ENCODE measurements at regions not wholly inside any gene's neighbourhood (a gene's known extent, or its start where the extent isn't known, plus 50 kb on each side); places are given as distances from the start of the nearest gene placed in this dataset.

DNA sequence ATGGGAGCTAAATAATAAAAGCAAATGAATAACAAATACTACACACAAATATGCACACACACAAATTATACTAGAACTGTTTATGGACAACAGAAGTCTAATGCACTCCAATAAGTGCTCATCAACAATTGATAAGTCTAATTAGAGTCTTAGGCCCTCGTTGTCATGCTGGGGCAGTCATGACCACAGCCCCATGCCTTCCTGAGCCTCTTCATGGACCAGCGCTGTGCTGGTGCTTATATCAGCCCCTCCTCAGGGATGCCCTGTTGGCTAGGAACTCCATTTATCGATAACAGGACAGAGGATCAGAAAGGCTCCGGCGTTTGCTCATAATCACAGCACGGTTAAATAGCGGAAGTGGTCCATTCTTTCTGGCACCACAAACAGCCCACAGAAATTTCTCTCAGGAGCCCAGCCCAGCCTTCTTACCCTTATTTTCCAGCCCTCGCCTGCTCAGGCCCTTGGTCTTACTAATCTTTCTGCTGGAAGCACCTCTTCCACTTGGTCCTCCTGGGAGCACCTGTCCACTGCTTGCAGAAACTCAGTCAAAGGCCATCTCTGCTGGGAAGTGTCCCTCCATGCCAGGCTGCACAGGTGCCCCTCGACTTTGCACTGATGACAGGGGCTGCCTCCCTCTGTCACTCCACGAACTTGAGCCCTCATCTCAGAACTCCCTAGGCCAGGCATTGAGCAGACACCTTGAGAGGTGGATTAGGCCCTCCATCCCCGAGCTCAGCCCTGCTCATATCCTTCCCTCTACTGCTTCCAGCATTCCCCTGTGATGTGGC lies 500.2 kb upstream of the HS6ST1 start:
- no peak for TF ChIP-seq POLR2A (IDR thresholded peaks at IDR 0.05)
- TF ChIP-seq, protein P1, sequence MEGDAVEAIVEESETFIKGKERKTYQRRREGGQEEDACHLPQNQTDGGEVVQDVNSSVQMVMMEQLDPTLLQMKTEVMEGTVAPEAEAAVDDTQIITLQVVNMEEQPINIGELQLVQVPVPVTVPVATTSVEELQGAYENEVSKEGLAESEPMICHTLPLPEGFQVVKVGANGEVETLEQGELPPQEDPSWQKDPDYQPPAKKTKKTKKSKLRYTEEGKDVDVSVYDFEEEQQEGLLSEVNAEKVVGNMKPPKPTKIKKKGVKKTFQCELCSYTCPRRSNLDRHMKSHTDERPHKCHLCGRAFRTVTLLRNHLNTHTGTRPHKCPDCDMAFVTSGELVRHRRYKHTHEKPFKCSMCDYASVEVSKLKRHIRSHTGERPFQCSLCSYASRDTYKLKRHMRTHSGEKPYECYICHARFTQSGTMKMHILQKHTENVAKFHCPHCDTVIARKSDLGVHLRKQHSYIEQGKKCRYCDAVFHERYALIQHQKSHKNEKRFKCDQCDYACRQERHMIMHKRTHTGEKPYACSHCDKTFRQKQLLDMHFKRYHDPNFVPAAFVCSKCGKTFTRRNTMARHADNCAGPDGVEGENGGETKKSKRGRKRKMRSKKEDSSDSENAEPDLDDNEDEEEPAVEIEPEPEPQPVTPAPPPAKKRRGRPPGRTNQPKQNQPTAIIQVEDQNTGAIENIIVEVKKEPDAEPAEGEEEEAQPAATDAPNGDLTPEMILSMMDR (IDR thresholded peaks at IDR 0.05) = no peak
